GM21390 (cell line): ENCODE measurements at regions not wholly inside any gene's neighbourhood (a gene's known extent, or its start where the extent isn't known, plus 50 kb on each side); places are given as distances from the start of the nearest gene placed in this dataset.
"Not testable (repeated sequence)": the region's sequence is repeated elsewhere in the genome, so short reads cannot be mapped to it uniquely, and the experiment has no call there.

ENCODE experiments used
- ATAC-seq: cut with Tn5 transposase; IDR thresholded peaks from one replicate; pipeline ENCODE4 v1.9.1; 2021; ENCODE audit not compliant: unreplicated experiment

DNA sequence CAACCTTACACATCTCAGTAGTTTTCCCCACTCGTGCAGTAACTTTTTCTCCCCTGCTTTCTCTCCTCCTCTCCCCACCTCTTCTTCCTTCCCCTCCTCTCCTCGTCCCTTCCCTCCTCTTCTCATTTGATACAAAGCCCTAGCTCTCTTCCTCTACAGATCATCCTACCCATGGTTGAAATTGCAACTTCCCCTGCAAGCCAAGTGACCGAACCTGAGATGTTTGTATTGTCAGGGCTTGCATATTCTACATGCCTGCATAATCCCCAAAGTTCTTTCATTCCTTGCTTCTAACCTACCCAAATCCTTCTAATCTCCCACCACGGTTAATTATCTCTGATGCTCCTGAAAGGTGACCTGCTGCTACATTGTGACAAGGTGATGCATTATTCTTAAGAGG lies 408.6 kb upstream of the AMELY start:
- ATAC-seq = not testable (repeated sequence)

DNA sequence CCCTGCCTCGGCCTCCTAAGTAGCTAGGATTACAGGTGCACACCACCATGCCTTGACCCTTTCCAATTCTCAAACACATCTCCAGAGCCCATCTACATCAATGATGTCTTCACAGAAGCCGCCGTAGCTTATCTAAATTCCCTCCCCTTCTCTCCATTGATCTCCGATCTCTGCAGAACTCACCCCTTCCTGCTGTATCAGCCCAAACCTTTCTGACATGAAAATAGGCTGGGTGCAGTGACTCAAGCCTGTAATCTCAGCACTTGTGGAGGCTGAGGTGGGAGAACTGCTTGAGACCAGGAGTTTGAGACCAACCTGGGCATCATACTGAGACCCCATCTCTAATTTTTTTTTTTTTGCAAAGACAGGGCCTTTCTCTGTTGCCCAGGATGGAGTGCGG lies 406.6 kb upstream of the AMELY start:
- no peak for ATAC-seq

DNA sequence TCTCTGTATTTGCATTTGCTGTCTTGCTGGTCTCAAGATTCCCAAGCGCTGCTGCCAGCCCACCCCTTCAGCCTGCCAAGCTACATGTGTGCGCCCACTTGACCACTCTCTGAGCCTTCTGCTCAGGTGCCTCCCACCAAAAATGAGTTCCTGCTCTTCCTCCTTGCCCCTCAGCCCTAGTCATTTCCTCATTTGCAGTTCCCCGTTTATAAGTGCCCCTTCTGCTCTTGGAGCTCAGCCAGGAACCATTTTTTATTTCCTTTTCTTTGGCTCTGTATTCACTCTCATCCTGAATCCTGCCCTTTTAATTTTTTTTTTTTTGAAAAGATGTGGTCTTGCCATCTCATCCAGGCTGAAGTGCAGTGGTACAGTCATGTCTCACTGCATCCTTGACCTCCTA lies 406.0 kb upstream of the AMELY start:
- no peak for ATAC-seq

DNA sequence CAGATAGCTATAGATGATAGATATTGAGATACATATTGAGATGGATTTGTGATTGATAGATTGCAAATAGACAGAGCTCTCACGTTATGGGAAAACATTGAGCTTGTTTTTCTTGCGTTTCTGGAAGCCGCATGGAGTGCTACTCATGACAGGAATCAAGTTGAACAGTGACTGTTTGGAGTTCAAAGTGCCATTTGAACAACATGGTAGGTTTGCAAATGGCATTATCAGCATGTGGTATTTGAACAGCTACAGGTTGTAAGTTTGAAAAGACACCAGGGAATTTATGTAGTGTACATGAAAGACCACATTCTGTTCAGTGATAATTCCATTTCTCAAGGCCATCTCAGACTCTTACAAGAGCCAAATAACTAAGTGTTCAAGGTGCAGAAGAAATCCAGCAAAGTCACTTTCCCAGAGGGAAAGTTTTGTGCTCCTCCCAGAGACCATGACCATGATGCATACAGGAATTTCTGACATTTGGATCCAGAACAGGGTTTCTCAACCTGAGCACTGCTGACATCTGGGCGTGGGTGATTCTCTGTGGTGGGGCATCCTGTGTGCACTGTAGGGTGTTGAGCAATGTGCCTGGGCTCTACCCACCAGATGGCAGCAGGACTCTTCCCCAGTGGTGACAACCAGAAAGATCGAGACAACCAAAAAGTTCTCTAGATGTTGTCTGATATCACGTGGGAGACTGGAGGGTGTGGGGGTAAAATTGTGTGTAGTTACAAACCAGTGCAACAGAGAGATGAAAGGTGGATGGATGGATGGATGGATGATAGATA lies 399.1 kb upstream of the AMELY start:
- ATAC-seq = no peak

DNA sequence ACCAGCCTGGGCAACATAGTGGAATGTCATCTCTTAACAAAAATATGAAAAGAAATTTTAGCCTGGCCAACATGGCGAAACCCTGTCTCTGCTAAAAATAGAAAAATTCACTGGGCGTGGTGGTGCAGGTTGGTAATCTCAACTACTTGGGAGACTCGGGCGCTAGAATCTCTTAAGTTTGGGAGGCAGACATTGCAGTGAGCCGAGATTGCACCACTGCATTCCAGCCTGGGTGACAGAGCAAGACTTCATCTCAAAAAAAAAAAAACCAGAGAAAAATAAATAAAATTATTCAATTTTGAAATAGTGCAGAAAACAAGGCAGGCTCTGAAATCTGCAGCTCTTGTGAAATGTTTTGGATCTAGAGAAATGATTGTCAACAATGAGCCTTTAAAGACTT lies 397.3 kb upstream of the AMELY start:
- no peak for ATAC-seq

DNA sequence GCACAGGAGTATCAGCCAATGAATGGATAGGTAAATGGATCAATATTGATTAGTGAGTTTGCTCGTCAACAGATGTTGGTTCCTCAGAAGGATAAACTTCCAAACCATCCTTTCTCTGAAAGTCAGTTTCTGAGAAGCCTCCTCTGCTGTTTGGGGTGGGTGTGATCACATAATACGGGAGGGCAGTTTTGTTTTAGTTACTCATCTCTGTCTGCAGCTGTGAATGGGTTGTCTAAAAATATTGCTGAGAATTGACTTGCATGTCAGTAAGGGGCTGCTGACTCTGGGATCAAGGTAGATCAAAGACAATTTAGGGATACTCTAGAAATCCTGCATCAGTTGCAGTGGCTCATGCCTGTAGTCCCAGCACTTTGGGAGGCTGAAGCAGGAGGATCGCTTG lies 390.8 kb upstream of the AMELY start:
- ATAC-seq = no peak

DNA sequence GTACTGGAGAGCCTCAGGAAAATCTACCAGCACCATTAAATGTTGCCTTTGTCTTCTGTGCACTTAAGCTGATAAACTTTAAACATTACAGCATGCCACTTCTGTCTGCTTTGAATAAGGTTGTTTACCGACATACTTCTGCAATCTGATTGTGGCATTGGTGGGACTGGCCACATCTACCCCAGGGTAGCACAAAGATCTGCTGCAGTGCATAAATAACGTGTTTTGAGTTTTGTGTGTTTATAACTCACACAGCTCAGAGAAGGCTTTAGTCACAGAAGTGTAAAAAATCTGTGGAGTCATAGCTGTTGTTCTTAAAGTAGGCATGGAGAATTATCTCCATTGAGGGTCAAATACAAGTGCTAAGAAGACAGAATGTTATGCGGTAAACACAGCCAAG lies 388.4 kb upstream of the AMELY start:
- ATAC-seq = no peak

DNA sequence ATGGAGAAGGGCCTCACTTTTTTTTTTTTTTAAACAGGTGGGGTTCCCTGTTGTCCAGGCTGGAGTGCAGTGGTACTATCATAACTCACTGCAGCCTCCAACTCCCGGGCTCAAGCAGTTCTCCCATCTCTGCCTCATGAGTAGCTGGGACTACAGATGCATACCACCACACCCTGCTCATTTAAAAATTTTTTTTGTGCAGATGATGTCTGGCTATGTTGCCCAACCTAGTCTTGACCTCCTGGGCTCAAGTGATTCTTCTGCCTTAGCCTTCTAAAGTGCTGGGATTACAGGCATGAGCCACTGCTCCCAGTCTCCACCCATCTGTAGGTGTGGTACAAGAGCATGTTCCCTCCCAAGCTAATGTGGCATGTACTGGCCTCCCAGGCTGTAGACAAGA lies 380.6 kb upstream of the AMELY start:
- no peak for ATAC-seq

DNA sequence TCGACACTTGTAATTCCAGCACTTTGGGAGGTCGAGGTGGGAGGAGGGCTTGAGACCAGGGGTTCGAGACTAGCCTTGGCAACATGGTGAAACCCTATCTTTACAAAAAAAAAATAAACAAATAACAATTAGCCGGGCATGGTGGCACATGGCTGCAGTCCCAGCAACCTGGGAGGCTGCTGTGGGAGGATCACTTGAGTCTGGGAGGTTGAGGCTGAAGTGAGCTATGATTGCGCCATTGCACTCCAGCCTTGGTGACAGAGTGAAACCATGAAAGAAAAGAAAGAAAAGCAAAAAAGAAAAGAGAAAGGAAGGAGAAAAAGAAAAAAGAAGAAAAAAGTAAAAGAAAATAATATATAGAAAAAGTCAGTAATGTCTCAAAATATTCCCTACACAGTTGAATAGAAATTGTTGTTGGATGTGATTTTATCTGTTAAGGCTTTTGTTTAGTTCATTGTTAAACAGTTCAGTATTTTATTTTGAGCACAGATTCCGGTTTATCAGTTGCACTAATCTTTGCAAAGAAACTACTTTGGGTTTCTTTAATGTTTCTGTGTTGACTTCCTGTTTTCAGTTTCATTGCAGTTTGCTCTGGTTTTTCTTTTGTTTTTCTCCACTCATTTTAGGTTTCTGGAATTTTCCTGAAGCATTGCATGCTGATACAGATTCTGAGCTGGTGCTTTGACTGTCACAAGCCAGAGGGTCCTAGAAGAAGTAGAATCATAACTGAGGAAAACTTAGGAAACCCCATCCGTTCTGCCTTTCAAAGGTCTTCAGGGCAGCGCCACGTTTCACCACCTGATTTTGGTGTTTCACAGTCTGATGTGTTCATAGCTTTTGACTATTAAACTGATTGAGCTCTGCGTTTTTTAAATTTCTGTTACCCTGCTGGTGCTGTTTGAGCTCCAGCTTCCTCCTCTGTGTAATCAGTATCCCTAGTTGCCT lies 378.6 kb upstream of the AMELY start:
- peak; percentile 89 for ATAC-seq

DNA sequence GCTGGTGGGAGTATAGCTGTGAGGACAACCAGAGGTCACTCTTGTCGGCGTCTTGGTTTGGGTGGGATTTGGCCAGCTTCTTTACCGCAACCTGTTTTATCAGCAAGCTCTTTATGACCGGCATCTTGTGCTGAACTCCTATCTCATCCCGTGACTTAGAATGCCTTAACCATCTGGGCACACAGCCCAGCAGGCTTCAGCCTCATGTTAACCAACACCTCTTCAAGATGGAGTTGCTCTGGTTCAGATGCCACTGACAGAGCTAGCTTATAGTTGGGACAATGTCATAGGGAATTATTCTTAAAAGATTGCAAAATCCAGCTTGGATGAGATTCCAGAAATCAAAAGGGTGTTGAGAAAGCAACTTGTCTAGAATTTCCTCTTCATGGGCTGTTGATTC lies 377.1 kb upstream of the AMELY start:
- no peak for ATAC-seq

DNA sequence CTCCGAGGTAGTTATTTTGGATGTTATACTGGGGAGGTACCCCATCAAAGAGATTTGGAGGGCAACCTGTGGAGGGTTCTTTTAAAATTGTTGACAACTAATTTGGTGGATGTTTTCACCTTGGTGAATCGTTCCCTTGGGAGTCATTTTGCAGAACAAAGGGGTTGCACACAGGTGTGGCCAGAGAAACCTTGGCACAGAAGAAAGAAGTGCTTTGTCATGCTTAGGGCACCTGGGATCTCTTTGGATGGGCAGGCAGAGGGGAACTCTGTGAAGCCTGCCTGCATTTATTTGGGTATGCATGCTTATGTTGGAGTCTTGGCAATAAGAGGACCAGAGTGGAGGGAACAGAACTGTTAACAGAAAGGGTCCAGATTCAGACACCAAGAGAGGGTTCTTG lies 376.4 kb upstream of the AMELY start:
- ATAC-seq = not testable (repeated sequence)

DNA sequence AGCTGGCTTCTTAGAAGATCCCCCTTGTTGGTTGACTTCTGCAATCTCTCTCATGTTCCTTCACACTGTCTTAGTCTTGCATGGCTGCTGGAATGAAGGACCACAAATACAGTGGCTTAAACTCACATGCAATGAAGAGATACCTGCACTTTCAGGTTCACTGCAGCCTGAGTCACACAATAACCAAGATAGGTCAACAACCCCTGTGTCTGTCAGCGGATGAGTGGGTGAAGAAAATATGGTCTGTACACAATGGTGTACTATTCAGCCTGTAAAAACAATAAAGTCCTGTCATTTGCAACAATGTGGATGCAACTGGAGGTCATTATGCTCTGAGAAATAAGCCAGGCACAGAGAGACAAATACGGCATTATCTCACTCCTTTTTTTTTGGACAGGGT lies 373.8 kb upstream of the AMELY start:
- no peak for ATAC-seq

DNA sequence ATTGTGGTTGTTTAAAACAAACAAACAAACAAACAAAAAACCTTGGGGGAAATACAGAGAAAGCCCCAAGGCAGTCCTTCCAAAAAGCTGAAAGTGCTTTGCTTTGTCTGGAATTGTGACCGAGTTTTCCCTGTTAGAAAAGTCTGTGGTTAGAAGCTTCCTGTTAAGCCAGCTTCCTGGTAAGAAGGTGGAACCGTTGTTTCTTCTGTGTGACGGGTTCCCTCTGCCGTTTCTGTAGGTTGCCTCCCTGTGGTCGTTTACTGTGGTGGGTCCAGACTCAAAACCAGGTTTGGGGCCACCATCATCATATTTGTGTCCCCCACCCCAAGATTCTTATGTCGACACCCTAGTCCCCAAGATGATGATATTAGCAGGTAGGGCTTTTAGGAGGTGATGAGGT lies 371.4 kb upstream of the AMELY start:
- no peak for ATAC-seq

DNA sequence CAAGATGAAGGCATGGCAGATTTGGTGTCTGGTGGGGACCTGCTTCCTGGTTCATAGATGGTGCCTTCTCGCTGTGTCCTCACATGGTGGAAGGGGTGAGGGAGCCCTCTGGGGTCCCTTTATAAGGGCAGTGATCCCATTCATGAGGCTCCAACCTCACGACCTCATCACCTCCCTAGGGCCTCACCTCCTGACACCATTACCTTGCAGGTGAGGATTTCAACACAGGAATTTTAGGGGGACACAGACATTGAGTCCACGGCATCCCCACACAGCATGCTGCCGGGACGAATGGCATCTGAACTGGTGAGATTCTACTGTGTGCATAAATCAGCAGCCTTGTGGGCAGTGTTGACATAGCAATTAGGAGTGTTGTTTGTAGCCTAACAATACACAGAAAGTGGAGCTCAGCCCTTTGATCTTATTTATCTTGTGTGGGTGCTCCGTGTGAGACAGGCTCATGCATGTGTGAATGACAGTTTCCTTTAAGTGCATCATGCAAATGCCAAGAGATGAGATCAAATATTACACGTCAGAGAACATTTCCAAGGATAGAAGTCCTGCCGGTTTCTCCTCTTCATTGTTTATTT lies 368.7 kb upstream of the AMELY start:
- ATAC-seq = not testable (repeated sequence)

DNA sequence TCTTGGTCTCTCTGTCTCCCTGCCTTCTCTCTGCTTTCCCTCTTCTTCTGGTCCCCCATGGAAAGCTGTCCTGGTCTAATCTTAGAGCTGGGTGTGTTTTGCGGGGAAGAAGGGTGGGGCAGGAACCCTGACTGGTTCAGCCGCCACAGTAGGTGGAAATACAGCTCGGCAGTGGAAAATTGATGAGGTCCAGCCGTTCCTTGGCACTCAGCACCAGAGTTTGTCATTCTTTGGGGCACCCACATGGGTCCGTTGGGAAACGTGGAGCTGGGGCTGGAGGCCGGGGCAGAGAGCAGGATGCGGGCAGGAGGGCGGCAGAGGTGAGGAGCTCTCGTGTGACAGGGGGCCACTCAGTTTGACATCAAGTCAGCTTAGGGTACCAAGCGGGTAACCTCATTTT lies 364.2 kb upstream of the AMELY start:
- no peak for ATAC-seq

DNA sequence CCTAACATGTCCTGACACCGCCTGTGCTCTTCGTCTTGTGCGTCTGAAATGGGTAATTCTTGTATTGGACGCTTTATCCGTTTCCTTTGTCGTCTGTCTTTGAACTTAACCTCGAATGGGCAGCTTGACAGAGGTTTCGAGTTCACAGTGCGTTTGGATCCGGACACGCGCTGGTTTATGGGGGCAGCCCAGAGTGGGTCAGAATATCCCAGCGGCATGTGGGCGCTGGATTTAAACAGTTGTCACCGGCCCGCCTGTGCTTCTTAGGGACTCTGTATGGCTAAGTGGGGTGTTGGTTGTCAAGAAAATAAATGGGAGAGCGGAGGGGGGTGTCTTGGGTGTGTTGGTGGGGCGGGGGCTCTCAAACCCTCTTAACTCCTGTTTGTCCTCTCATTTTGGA lies 363.5 kb upstream of the AMELY start:
- ATAC-seq = no peak

DNA sequence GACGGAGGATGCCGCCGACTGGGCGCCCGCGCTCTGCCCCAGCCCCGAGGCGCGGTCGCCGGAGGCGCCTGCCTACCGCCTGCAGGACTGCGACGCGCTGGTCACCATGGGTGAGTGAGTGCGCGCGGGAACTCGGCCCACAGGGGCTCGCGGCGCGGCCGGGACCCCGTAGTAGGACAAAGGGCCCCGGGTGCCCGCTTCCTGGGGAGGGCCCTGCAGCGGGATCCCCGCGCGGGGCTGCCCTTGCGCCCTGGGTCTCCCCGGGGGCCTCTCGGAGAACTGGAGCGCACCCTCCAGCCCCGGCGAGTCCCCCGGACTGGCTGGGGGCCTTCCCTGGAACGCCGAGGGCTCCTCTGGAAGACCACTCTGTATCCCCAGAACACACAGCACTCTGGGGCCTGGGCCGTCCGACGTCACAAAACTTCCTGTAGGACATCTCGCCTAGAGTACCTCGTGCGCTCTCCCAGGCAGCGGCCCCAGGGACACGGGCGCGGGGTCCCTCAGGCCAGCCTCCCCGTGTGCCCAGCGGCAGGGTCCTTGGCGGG lies 362.9 kb upstream of the AMELY start:
- peak; percentile 12 for ATAC-seq

DNA sequence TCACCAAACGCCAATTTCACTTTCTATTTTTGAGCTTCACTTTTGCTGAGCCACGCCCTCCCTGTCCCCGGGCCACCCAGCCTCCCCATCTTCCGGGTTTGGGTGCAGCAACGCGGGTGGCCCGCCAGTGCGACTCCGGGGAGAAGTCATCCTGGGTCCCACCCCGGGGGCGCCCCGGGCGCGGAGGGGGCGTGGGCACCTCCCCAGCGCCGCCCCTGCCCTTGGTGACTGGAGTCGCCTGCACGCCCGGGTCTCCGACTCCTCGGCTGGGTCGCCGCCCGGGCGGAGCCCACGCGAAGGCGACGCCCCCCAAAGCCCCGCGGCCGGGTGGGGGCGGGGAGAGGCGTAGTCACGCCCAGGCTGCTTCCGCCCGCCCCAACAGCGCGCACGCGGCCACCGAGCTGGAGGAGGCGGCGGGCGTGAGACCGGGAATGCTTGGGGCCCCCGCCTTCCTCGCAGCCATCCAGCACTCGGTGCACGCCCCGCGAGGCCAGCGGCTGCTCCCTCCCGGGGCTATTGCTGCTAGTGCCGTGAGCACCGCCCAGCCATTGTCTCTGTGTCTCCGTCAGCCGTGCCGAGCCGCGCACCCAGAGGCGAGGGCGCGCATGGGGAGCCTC lies 362.1 kb upstream of the AMELY start:
- ATAC-seq = peak; percentile 76

DNA sequence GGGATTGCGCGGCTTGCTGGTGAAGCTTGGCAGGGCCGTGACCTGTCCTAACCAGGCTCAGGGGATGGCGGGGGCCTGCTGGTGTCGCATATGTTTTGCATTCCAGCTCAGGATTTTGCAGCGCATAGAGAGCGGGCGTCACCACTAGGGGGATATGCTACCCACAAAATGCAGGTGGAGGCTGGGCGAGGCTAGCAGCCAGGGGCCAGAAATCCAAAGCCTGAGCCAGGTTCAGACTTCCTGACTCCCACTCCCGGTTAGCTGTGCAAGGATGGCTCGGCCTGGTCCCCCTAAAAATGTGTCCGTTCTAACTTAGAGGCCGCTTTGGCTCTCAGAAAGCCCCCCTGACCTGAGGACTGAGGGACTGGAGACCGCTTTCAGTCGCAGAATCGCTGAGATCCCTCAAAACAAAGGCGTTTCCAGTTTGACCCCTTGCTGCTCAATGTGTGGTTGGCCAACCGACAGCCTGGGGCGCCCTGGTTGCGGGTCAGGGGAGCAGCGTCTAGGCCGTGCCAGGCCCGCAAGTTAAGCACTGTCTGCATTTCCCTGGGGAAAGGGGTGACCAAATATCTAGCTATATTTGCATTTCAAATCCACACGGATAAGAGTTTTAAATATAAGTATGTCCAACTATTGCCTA lies 361.1 kb upstream of the AMELY start:
- ATAC-seq = peak; percentile 27

DNA sequence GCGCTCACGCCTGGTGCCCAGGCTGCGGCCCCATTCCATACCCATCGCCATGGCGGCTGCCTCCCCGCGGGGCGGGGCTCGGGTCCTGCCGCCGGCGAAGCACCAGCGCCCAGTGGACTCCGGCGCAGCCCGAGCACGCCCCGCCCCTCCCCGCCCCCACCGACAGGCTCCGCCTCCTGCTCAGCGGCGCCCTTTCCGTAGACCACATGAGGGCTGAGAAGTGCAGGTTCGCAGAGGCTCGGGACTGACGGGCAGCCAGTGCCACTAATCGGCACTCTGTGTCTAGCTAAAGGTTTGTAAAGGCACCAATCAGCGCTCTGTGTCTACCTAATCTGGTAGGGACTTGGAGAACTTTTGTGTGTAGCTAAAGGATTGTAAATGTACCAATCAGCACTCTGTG lies 352.2 kb upstream of the AMELY start:
- ATAC-seq = no peak

DNA sequence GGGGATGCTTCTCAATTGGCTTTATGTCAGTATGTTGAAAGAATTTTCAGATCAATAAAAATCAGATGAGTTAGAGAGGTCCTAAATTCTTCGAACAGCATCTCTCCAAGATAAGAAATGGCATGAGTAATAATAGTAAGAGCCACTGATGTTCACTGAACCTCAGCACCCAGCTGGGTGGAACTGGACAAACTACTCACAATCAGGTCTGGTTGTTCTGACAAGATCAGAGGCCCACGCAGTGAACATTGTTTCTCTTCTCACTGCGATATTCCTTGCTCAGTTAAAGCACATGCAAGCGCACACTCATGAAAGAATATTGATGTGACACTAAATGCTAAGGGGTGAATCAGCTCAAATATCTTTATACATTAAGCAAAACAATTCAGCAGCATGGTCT lies 351.0 kb upstream of the AMELY start:
- ATAC-seq = no peak
